H1 (cell line): ENCODE measurements at regions not wholly inside any gene's neighbourhood (a gene's known extent, or its start where the extent isn't known, plus 50 kb on each side); places are given as distances from the start of the nearest gene placed in this dataset.

Experiments used
- BRCA1 ChIP-seq: IDR thresholded peaks from 2 replicates; pipeline ENCODE4 v1.6.1; 2012; ENCODE audit warnings: low read depth, low read length, improper control_type of control experiment
- EZH2 ChIP-seq: fragments of 200-600 bp; sonication (generic); IDR thresholded peaks from 2 replicates; pipeline ENCODE4 v1.7.1; 2012; ENCODE audit warnings: low read depth, mild to moderate bottlenecking, moderate library complexity, low read length, inconsistent platforms; ENCODE audit not compliant: severe bottlenecking
- GTF2F1 ChIP-seq: IDR thresholded peaks from 2 replicates; pipeline ENCODE4 v1.6.1; 2012; ENCODE audit warnings: low read depth, low read length, improper control_type of control experiment, borderline replicate concordance
- MAFK ChIP-seq: IDR thresholded peaks from 2 replicates; pipeline ENCODE4 v1.6.1; 2012; ENCODE audit warnings: low read depth, mild to moderate bottlenecking, improper control_type of control experiment, low read length
- POLR2A ChIP-seq, 2 experiments: IDR thresholded peaks; 1 replicate in 1 of 2; 2 replicates in 1 of 2; pipeline ENCODE4 v1.6.1; 2011; ENCODE audit warnings: low read depth in 2 of 2, low read length in 2 of 2, mild to moderate bottlenecking in 2 of 2; ENCODE audit errors: control extremely low read depth in 1 of 2
- TAF7 ChIP-seq: optimal IDR thresholded peaks from 2 replicates; pipeline ENCODE3; 2011; ENCODE audit warnings: low read depth, mild to moderate bottlenecking, inconsistent platforms, low read length, moderate library complexity, borderline replicate concordance
- TBP ChIP-seq: IDR thresholded peaks from 2 replicates; pipeline ENCODE4 v1.6.1; 2011; ENCODE audit warnings: low read depth, low read length, improper control_type of control experiment
- TF ChIP-seq, protein P1 (sequence below): fragments of 300-600 bp; sonication (generic); IDR thresholded peaks from 2 replicates; pipeline ENCODE4 v1.7.1; 2012; ENCODE audit warnings: low read length, moderate library complexity, mild to moderate bottlenecking, inconsistent platforms; ENCODE audit not compliant: insufficient replicate concordance
- TF ChIP-seq, protein P2 (sequence below): IDR thresholded peaks from 2 replicates; pipeline ENCODE4 v1.6.1; 2012; ENCODE audit warnings: low read length, inconsistent platforms
- TF ChIP-seq, protein P3 (sequence below): IDR thresholded peaks from 2 replicates; pipeline ENCODE4 v1.6.1; 2011; ENCODE audit warnings: low read length, improper control_type of control experiment

DNA sequence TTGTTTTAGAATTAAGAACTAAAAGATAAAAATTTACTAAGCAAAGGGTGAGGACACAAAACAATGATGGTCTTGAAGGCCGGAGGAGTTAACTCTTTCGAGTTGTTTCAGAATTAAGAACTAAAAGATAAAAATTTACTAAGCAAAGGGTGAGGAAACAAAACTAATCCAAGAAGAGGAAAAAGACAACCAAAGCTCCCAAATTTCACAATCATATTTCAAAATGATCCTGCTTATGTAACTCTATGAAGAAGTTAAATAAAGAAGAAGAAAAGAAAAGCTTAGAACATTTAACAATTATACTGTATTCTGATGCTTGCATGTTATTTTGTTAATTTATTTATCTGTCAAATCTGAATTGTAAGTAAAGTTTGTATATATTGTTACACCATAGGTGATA, 154.8 kb upstream of the SLIT2 start (continued):
- TF ChIP-seq, protein P1, sequence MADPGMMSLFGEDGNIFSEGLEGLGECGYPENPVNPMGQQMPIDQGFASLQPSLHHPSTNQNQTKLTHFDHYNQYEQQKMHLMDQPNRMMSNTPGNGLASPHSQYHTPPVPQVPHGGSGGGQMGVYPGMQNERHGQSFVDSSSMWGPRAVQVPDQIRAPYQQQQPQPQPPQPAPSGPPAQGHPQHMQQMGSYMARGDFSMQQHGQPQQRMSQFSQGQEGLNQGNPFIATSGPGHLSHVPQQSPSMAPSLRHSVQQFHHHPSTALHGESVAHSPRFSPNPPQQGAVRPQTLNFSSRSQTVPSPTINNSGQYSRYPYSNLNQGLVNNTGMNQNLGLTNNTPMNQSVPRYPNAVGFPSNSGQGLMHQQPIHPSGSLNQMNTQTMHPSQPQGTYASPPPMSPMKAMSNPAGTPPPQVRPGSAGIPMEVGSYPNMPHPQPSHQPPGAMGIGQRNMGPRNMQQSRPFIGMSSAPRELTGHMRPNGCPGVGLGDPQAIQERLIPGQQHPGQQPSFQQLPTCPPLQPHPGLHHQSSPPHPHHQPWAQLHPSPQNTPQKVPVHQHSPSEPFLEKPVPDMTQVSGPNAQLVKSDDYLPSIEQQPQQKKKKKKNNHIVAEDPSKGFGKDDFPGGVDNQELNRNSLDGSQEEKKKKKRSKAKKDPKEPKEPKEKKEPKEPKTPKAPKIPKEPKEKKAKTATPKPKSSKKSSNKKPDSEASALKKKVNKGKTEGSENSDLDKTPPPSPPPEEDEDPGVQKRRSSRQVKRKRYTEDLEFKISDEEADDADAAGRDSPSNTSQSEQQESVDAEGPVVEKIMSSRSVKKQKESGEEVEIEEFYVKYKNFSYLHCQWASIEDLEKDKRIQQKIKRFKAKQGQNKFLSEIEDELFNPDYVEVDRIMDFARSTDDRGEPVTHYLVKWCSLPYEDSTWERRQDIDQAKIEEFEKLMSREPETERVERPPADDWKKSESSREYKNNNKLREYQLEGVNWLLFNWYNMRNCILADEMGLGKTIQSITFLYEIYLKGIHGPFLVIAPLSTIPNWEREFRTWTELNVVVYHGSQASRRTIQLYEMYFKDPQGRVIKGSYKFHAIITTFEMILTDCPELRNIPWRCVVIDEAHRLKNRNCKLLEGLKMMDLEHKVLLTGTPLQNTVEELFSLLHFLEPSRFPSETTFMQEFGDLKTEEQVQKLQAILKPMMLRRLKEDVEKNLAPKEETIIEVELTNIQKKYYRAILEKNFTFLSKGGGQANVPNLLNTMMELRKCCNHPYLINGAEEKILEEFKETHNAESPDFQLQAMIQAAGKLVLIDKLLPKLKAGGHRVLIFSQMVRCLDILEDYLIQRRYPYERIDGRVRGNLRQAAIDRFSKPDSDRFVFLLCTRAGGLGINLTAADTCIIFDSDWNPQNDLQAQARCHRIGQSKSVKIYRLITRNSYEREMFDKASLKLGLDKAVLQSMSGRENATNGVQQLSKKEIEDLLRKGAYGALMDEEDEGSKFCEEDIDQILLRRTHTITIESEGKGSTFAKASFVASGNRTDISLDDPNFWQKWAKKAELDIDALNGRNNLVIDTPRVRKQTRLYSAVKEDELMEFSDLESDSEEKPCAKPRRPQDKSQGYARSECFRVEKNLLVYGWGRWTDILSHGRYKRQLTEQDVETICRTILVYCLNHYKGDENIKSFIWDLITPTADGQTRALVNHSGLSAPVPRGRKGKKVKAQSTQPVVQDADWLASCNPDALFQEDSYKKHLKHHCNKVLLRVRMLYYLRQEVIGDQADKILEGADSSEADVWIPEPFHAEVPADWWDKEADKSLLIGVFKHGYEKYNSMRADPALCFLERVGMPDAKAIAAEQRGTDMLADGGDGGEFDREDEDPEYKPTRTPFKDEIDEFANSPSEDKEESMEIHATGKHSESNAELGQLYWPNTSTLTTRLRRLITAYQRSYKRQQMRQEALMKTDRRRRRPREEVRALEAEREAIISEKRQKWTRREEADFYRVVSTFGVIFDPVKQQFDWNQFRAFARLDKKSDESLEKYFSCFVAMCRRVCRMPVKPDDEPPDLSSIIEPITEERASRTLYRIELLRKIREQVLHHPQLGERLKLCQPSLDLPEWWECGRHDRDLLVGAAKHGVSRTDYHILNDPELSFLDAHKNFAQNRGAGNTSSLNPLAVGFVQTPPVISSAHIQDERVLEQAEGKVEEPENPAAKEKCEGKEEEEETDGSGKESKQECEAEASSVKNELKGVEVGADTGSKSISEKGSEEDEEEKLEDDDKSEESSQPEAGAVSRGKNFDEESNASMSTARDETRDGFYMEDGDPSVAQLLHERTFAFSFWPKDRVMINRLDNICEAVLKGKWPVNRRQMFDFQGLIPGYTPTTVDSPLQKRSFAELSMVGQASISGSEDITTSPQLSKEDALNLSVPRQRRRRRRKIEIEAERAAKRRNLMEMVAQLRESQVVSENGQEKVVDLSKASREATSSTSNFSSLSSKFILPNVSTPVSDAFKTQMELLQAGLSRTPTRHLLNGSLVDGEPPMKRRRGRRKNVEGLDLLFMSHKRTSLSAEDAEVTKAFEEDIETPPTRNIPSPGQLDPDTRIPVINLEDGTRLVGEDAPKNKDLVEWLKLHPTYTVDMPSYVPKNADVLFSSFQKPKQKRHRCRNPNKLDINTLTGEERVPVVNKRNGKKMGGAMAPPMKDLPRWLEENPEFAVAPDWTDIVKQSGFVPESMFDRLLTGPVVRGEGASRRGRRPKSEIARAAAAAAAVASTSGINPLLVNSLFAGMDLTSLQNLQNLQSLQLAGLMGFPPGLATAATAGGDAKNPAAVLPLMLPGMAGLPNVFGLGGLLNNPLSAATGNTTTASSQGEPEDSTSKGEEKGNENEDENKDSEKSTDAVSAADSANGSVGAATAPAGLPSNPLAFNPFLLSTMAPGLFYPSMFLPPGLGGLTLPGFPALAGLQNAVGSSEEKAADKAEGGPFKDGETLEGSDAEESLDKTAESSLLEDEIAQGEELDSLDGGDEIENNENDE = no peak
- TF ChIP-seq, protein P2, sequence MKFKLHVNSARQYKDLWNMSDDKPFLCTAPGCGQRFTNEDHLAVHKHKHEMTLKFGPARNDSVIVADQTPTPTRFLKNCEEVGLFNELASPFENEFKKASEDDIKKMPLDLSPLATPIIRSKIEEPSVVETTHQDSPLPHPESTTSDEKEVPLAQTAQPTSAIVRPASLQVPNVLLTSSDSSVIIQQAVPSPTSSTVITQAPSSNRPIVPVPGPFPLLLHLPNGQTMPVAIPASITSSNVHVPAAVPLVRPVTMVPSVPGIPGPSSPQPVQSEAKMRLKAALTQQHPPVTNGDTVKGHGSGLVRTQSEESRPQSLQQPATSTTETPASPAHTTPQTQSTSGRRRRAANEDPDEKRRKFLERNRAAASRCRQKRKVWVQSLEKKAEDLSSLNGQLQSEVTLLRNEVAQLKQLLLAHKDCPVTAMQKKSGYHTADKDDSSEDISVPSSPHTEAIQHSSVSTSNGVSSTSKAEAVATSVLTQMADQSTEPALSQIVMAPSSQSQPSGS = no peak
- TF ChIP-seq TAF7 = no peak
- no peak for TF ChIP-seq GTF2F1
- no peak for TF ChIP-seq POLR2A (IDR thresholded peaks at IDR 0.05; ENCODE audit: control extremely low read depth in 1 of 2, low read depth in 2 of 2, low read length in 2 of 2)
- TF ChIP-seq BRCA1 = no peak
- TF ChIP-seq MAFK = no peak
- TF ChIP-seq EZH2 = no peak
- TF ChIP-seq TBP = no peak
- TF ChIP-seq, protein P3, sequence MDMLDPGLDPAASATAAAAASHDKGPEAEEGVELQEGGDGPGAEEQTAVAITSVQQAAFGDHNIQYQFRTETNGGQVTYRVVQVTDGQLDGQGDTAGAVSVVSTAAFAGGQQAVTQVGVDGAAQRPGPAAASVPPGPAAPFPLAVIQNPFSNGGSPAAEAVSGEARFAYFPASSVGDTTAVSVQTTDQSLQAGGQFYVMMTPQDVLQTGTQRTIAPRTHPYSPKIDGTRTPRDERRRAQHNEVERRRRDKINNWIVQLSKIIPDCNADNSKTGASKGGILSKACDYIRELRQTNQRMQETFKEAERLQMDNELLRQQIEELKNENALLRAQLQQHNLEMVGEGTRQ = no peak
